CD14-positive monocyte (primary cell): ENCODE measurements at regions not wholly inside any gene's neighbourhood (a gene's known extent, or its start where the extent isn't known, plus 50 kb on each side); places are given as distances from the start of the nearest gene placed in this dataset.

Experiments
- DNase-seq, 3 donors: peaks; one replicate each; pipeline ENCODE4 v3.0.0-alpha.2; 2011 to 2022
- H2AFZ ChIP-seq: 2 replicates; pipeline ENCODE4 v1.6.0; 2012; ENCODE audit warnings: mild to moderate bottlenecking, low read depth, low read length, inconsistent platforms; ENCODE audit not compliant: insufficient read depth, poor library complexity, severe bottlenecking
- H3K27ac ChIP-seq, 2 donors: 1 replicate in 1 of 2; 2 replicates in 1 of 2; pipeline ENCODE4 v1.5.1; 2012 to 2013; ENCODE audit warnings: low read length in 2 of 2, control low read depth in 1 of 2, inconsistent platforms in 1 of 2, low read depth in 1 of 2, mild to moderate bottlenecking in 1 of 2
- H3K27me3 ChIP-seq, 2 donors: one replicate each; pipeline versions ENCODE4 v1.6.0 to v1.6.1; 2011 to 2013; ENCODE audit warnings: low read length in 2 of 2; ENCODE audit not compliant: control insufficient read depth in 2 of 2, insufficient read depth in 2 of 2
- H3K36me3 ChIP-seq, 2 donors: replicated peaks in 1 of 2; 1 replicate in 1 of 2; 2 replicates in 1 of 2; pipeline versions ENCODE4 v1.5.1 to v1.6.1; 2012 to 2013; ENCODE audit warnings: low read length in 2 of 2, control low read depth in 1 of 2, inconsistent platforms in 1 of 2, mild to moderate bottlenecking in 1 of 2; ENCODE audit not compliant: insufficient read depth in 2 of 2, control insufficient read depth in 1 of 2
- H3K4me1 ChIP-seq, 2 donors: 1 replicate in 1 of 2; 2 replicates in 1 of 2; pipeline versions ENCODE4 v1.5.1 to v1.6.1; 2012 to 2013; ENCODE audit warnings: low read length in 2 of 2, control low read depth in 1 of 2, inconsistent platforms in 1 of 2, mild to moderate bottlenecking in 1 of 2, moderate library complexity in 1 of 2; ENCODE audit not compliant: insufficient read depth in 2 of 2, control insufficient read depth in 1 of 2
- H3K4me2 ChIP-seq: replicated peaks from 2 replicates; pipeline ENCODE3; 2012; ENCODE audit warnings: low read length, moderate library complexity, mild to moderate bottlenecking; ENCODE audit not compliant: poor library complexity, severe bottlenecking; ENCODE audit errors: extremely low read depth
- H3K4me3 ChIP-seq, 3 experiments: fragments of 200-600 bp in 1 of 3; sonication (generic) in 1 of 3; replicated peaks in 1 of 3; 1 replicate in 2 of 3; 2 replicates in 1 of 3; pipeline ENCODE4 v1.5.1; 2011 to 2013; ENCODE audit warnings: low read length in 3 of 3, mild to moderate bottlenecking in 3 of 3, control low read depth in 2 of 3, low read depth in 2 of 3, inconsistent platforms in 1 of 3, moderate library complexity in 1 of 3
- H3K79me2 ChIP-seq: 2 replicates; pipeline ENCODE4 v1.6.0; 2012; ENCODE audit warnings: mild to moderate bottlenecking, control low read depth, inconsistent platforms, low read length, moderate library complexity; ENCODE audit not compliant: insufficient read depth
- H3K9ac ChIP-seq: 2 replicates; pipeline ENCODE4 v1.6.0; 2017; ENCODE audit warnings: low read length, mild to moderate bottlenecking; ENCODE audit not compliant: insufficient read depth, poor library complexity, severe bottlenecking
- H3K9me3 ChIP-seq, 2 donors: replicated peaks in 1 of 2; 1 replicate in 1 of 2; 2 replicates in 1 of 2; pipeline versions ENCODE4 v1.5.1 to v1.6.1; 2012 to 2013; ENCODE audit warnings: low read length in 2 of 2, control low read depth in 1 of 2; ENCODE audit not compliant: control insufficient read depth in 1 of 2, insufficient read depth in 1 of 2
- H4K20me1 ChIP-seq: 2 replicates; pipeline ENCODE4 v1.6.0; 2012; ENCODE audit warnings: mild to moderate bottlenecking, low read length, control low read depth, moderate library complexity; ENCODE audit not compliant: insufficient read depth
- H3K27ac Mint-ChIP-seq, 7 donors: one replicate each; pipeline ENCODE4 v1.8.0; 2020; ENCODE audit warnings: mild to moderate bottlenecking in 7 of 7, mixed read lengths in 7 of 7, moderate library complexity in 6 of 7, inconsistent platforms in 2 of 7
- H3K27me3 Mint-ChIP-seq, 3 donors: one replicate each; pipeline ENCODE4 v1.8.0; 2021 to 2022; ENCODE audit warnings: low read depth in 3 of 3, mild to moderate bottlenecking in 3 of 3, mixed read lengths in 3 of 3, moderate library complexity in 3 of 3, inconsistent platforms in 1 of 3
- H3K36me3 Mint-ChIP-seq, 2 donors: one replicate each; pipeline ENCODE4 v1.8.0; 2020; ENCODE audit warnings: mixed read lengths in 2 of 2, inconsistent platforms in 1 of 2, mild to moderate bottlenecking in 1 of 2
- H3K4me1 Mint-ChIP-seq: one replicate; pipeline ENCODE4 v1.8.0; 2020; ENCODE audit warnings: mild to moderate bottlenecking, mixed read lengths
- H3K4me3 Mint-ChIP-seq, 2 donors: one replicate each; pipeline ENCODE4 v1.8.0; 2020; ENCODE audit warnings: mild to moderate bottlenecking in 2 of 2, mixed read lengths in 2 of 2, moderate library complexity in 1 of 2
- H3K9me3 Mint-ChIP-seq, 7 donors: one replicate each; pipeline ENCODE4 v1.8.0; 2020 to 2022; ENCODE audit warnings: mixed read lengths in 7 of 7, mild to moderate bottlenecking in 6 of 7, moderate library complexity in 6 of 7, inconsistent platforms in 2 of 7
- WGBS: methylation state at CpG from one replicate; pipeline ENCODE4 v1.1.5; 2013; ENCODE audit warnings: missing lambda C conversion rate; ENCODE audit not compliant: insufficient coverage; 5-methylcytosine and 5-hydroxymethylcytosine counted together
- intact Hi-C, 2 donors: fragments of 100-400 bp; cut with micrococcal nuclease; formaldehyde crosslinking; loops; one replicate each; pipeline versions ENCODE4 v1.15.0 to v1.15.1; 2023
- TF ChIP-seq, protein P1 (sequence below): fragments of 200-600 bp; IDR thresholded peaks from one replicate; pipeline ENCODE4 v1.8.0; 2022; ENCODE audit warnings: antibody characterized with exemption, mild to moderate bottlenecking

DNA sequence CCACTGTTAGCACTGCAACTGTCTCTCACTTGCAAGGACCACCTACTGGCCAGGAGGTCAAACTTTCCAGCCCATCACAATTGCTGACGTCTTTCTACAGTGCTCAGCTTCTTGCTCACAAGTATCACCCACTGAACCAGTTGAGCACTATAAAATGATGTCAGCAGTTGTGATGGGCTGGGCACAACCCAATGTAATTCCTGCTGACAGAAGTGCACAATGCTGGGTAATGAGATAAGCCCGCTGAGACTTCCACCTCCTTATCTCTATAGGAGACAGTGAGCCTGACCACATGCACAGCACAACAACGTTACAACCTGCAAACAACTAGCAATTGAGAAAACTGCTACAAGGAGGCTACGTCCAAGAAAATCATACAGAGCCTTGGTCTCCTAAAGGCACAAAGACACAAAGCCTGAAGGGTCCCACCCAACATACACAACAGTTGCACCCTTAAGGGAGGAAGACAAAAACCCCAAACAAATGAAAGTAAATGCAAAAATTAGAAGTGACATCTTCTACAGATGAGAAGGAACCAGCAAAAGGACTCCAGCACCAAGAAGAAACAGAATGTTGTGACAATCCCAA lies 273.2 kb downstream of the LIG4 start:
- Histone ChIP-seq H2AFZ (no peak overlapping the region), H3K27me3 (no peaks in the 10 kb centered on the region), H3K9ac (no peak overlapping the region), H3K79me2 (no peaks in the 10 kb centered on the region), H3K4me2 (no peak overlapping the region), H3K36me3 (no peaks in the 10 kb centered on the region), H3K4me3 (no peak overlapping the region), H3K9me3 (peaks cover 18 to 21% of the 10 kb centered on the region in 2 donors), H3K27ac (no peak overlapping the region), H4K20me1 (no peaks in the 10 kb centered on the region), H3K4me1 (no peaks in the 10 kb centered on the region)
- no peaks in the 10 kb centered on the region for H3K36me3 Mint-ChIP-seq
- no peak for DNase-seq
- 61% methylated on average over 2 of the region's 4 CpGs for WGBS
- no peak overlapping the region for H3K27ac Mint-ChIP-seq
- TF ChIP-seq, protein P1, sequence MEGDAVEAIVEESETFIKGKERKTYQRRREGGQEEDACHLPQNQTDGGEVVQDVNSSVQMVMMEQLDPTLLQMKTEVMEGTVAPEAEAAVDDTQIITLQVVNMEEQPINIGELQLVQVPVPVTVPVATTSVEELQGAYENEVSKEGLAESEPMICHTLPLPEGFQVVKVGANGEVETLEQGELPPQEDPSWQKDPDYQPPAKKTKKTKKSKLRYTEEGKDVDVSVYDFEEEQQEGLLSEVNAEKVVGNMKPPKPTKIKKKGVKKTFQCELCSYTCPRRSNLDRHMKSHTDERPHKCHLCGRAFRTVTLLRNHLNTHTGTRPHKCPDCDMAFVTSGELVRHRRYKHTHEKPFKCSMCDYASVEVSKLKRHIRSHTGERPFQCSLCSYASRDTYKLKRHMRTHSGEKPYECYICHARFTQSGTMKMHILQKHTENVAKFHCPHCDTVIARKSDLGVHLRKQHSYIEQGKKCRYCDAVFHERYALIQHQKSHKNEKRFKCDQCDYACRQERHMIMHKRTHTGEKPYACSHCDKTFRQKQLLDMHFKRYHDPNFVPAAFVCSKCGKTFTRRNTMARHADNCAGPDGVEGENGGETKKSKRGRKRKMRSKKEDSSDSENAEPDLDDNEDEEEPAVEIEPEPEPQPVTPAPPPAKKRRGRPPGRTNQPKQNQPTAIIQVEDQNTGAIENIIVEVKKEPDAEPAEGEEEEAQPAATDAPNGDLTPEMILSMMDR, result no peak
- H3K9me3 Mint-ChIP-seq, result peaks cover 5 to 15% (median 9%) of the 10 kb centered on the region in 7 donors
- intact Hi-C loops, result no loop called here
- H3K4me3 Mint-ChIP-seq, result no peak overlapping the region
- no peaks in the 10 kb centered on the region for H3K4me1 Mint-ChIP-seq
- H3K27me3 Mint-ChIP-seq, result no peaks in the 10 kb centered on the region

DNA sequence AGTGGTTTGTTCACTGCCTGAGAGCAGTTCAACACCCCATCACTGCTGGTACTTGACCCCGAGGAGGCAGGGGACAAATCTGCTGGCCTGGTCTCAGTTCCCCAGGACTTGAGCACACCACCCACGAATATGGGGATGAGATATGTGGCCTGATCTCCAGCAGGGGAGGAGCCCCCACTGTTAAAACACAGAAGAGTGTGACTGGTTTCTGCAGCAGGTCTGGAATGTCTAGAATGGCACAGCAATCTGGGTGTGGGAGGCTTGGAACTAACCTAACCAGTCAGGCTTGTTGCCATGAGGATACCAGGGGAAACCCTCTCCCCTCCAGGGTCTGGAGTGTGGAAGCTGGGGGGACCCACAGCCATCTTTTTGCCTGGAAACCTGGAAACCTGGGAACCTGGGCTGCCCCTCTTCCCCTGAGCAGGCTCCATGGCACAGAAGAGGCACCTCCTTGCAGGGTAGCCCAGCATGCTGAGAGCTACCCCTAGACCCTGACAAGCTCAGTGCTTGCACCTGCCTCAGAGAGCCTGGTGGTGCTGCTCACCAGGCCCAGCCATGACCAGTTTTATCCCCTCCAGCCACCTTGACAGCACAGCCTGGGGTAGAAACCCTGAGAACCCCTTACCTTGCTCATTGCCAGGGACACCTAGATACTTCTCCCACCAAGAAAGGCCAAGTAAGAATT lies 273.8 kb downstream of the LIG4 start:
- Mint-ChIP-seq H3K27me3 (no peaks in the 10 kb centered on the region), H3K4me1 (no peaks in the 10 kb centered on the region), H3K36me3 (no peaks in the 10 kb centered on the region), H3K9me3 (peaks cover 5 to 15% (median 9%) of the 10 kb centered on the region in 7 donors), H3K4me3 (no peak overlapping the region), H3K27ac (no peak overlapping the region)
- no peaks in the 10 kb centered on the region for H4K20me1 ChIP-seq
- 57% methylated on average over 1 of the region's 2 CpGs for WGBS
- H3K4me2 ChIP-seq, result no peak overlapping the region
- no peak overlapping the region for H3K9ac ChIP-seq
- no peak for DNase-seq
- intact Hi-C loops, result no loop called here
- no peak overlapping the region for H2AFZ ChIP-seq
- no peaks in the 10 kb centered on the region for H3K4me1 ChIP-seq
- H3K4me3 ChIP-seq, result no peak overlapping the region
- H3K27me3 ChIP-seq, result no peaks in the 10 kb centered on the region
- no peaks in the 10 kb centered on the region for H3K36me3 ChIP-seq
- no peaks in the 10 kb centered on the region for H3K79me2 ChIP-seq
- no peak overlapping the region for H3K27ac ChIP-seq
- peaks cover 18 to 24% of the 10 kb centered on the region in 2 donors for H3K9me3 ChIP-seq
- TF ChIP-seq, protein P1, result no peak
